Nephron progenitor cell (in vitro differentiated cells): ENCODE measurements at regions not wholly inside any gene's neighbourhood (a gene's known extent, or its start where the extent isn't known, plus 50 kb on each side); places are given as distances from the start of the nearest gene placed in this dataset.

Experiments used
- DNase-seq: peaks from one replicate; pipeline ENCODE4 v3.0.0; 2021
- H3K27ac Mint-ChIP-seq: 2 replicates; pipeline ENCODE4 v1.8.0; 2021; ENCODE audit warnings: mild to moderate bottlenecking, moderate library complexity, mixed read lengths
- H3K27me3 Mint-ChIP-seq: 2 replicates; pipeline ENCODE4 v1.8.0; 2021; ENCODE audit warnings: mild to moderate bottlenecking, low read depth, mixed read lengths; ENCODE audit not compliant: poor library complexity
- H3K36me3 Mint-ChIP-seq: 2 replicates; pipeline ENCODE4 v1.8.0; 2021; ENCODE audit warnings: low read depth, mixed read lengths
- H3K4me1 Mint-ChIP-seq: 2 replicates; pipeline ENCODE4 v1.8.0; 2021; ENCODE audit warnings: mixed read lengths
- H3K4me3 Mint-ChIP-seq: 2 replicates; pipeline ENCODE4 v1.8.0; 2021; ENCODE audit warnings: mild to moderate bottlenecking, moderate library complexity, mixed read lengths
- H3K9me3 Mint-ChIP-seq: 2 replicates; pipeline ENCODE4 v1.8.0; 2021; ENCODE audit warnings: mild to moderate bottlenecking, moderate library complexity, mixed read lengths
- TF ChIP-seq, protein P1 (sequence below): fragments of 200-600 bp; sonication (generic); IDR thresholded peaks from 2 replicates; pipeline ENCODE4 v1.5.0; 2021; ENCODE audit warnings: antibody characterized with exemption

DNA sequence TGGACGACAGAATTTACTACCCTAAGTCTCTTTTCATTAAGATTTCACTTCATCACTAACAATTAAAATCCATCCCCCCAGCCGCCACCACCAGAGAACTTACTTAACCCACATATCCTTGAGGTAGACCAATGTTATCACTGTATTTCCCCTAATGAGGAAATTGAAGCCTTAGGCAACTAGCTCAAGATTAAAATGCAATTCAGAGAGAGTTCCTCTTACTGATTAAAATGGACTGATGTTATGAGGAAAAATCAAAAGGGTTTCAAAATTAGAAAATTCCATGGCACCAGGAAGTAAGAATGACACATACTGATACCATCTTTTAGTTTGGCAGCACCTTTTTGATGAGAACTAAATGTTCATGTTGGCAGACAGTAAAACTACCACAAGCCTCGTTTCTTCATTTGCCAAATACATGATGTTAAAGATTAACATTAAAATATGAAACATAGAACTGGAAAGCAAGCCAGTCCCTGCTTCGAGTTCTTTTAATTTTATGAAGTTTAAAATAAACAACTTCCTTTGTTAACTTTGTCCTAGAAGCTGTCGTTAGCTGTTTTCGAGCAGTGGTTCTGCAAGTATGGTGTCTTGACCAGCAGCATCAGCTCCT lies 69.3 kb upstream of the CCDC160 start:
- TF ChIP-seq, protein P1, sequence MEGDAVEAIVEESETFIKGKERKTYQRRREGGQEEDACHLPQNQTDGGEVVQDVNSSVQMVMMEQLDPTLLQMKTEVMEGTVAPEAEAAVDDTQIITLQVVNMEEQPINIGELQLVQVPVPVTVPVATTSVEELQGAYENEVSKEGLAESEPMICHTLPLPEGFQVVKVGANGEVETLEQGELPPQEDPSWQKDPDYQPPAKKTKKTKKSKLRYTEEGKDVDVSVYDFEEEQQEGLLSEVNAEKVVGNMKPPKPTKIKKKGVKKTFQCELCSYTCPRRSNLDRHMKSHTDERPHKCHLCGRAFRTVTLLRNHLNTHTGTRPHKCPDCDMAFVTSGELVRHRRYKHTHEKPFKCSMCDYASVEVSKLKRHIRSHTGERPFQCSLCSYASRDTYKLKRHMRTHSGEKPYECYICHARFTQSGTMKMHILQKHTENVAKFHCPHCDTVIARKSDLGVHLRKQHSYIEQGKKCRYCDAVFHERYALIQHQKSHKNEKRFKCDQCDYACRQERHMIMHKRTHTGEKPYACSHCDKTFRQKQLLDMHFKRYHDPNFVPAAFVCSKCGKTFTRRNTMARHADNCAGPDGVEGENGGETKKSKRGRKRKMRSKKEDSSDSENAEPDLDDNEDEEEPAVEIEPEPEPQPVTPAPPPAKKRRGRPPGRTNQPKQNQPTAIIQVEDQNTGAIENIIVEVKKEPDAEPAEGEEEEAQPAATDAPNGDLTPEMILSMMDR: no peak
- no peak overlapping the region for H3K4me3 Mint-ChIP-seq
- H3K27ac Mint-ChIP-seq: peak overlapping the region; percentile 40
- H3K9me3 Mint-ChIP-seq: peaks cover 4% of the 10 kb centered on the region
- H3K36me3 Mint-ChIP-seq: peaks cover 35% of the 10 kb centered on the region
- peaks cover 2% of the 10 kb centered on the region for H3K27me3 Mint-ChIP-seq
- no peak for DNase-seq
- peaks cover 23% of the 10 kb centered on the region for H3K4me1 Mint-ChIP-seq

DNA sequence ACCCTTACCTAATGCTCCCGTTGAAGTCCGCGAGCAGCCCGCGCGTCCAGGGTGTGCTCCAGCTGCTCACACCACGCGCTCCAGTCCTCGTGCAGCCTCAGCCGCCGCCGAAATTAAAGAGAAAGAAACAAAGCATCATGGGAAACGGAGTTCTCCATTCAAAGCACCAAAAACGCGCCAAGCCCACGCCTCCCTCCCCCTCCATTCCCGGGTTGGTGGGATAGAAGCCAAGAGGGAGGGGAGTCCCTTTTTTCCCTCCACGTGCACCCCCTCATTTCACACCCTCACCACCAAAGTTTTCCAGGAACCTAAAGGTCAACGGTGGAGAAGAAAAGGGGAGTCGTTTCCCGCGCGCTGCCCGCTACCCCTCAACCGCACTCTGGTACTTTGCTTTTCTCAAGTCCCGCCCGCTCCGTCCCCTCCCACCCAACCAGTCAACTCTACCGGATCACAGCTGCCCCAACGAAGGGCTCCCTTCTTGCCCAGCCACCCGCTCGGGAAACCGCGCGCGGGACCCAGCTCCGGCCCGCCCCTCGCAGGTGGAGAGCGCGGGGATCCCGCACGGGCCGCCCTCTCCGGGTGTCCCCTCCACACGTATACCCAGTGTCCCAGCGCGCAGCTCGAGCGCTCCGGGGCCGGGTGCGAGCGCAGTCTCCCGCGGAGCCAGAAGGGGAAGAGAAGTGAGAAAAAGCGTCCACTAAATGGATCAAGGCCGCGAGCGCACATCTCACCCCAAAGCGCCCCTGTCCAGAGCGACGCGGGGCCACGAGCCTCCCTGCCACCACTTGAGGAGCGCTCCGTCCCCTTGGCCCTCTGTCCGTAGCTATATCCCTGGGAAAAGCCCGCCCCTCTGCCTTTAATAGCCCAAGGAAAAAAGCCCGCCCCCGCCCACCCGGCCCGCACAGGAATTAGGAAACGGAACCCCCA lies 65.1 kb upstream of the CCDC160 start:
- TF ChIP-seq, protein P1: no peak
- Mint-ChIP-seq H3K27me3 (peaks cover 5% of the 10 kb centered on the region), H3K9me3 (peaks cover 4% of the 10 kb centered on the region), H3K4me1 (peaks cover 52% of the 10 kb centered on the region), H3K4me3 (peak overlapping the region; percentile 95), H3K27ac (peak overlapping the region; percentile 10), H3K36me3 (peaks cover 31% of the 10 kb centered on the region)
- peak; percentile 46 for DNase-seq

DNA sequence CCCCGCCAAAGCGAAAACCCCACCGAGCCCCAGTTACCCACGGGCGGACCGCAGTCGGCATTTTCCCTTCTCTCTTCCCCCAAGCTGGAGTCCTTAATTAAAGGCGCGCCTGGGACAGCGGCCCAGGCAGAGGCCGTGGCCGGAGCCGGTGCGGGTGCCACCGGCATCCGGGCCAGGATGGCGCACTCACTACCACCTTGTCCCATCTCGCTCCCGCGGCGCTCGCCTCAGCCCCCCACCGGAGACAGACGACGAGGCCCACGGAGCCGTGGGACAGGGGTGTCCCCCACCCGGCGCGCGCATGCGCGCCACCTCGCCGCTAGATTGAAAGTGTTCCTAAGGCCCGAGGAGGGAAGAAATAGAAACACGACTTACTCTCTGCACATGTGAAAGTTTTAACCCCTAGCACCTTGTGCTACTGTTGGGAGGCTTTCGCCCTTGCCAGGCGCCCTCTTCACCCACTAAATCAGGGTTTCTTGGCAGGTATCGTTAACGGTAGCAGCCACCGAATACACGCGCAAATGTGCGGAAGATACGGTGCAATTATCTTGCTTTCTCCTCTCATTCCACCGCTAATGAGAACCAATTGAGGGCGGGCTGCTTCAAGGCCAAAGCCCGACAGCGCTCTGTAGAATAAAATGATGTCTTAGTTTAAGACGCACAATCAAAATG lies 64.3 kb upstream of the CCDC160 start:
- TF ChIP-seq, protein P1: no peak
- Mint-ChIP-seq H3K27me3 (peaks cover 5% of the 10 kb centered on the region), H3K4me3 (peak overlapping the region; percentile 95), H3K9me3 (peaks cover 4% of the 10 kb centered on the region), H3K4me1 (peaks cover 59% of the 10 kb centered on the region), H3K36me3 (peaks cover 31% of the 10 kb centered on the region), H3K27ac (peak overlapping the region; percentile 98)
- DNase-seq: peak; percentile 31

DNA sequence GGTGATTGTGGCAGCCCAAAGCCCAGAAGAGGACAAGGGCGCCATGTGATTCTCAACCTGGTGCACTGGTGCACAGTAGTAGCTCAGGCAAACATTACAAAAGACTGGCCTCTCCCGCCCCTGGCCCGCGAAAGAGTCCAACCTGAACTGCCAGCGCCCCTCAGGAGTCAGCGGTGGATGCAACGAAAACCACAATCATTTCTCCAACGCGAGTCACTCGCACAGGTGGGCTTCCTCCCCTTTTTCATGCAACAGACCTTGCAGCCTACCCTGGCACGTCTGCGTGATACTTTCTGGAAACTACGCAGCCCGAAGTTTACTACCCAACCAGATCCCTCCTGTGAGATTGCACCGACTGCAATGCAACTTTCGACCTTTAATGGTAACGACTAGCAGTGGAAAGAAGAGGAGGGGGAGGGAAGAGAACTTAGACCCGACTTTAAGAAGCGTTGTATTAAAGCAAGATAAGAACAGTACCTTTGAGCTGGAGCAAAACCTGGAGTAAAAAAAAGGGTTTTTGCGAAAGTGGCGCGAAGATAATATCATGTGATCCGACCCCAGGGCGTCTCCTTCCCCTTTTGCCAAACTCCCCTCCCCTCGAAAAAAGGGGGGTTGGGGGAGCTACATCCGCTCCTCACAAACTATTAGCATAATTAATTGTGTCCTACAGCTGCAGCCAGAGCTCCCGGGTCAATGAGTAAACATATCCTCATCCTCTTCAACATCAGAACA lies 63.3 kb upstream of the CCDC160 start:
- TF ChIP-seq, protein P1: no peak
- Mint-ChIP-seq H3K27me3 (peaks cover 5% of the 10 kb centered on the region), H3K27ac (peak overlapping the region; percentile 98), H3K36me3 (peaks cover 27% of the 10 kb centered on the region), H3K9me3 (peaks cover 4% of the 10 kb centered on the region), H3K4me3 (peak overlapping the region; percentile 95), H3K4me1 (peaks cover 62% of the 10 kb centered on the region)
- peak; percentile 25 for DNase-seq

DNA sequence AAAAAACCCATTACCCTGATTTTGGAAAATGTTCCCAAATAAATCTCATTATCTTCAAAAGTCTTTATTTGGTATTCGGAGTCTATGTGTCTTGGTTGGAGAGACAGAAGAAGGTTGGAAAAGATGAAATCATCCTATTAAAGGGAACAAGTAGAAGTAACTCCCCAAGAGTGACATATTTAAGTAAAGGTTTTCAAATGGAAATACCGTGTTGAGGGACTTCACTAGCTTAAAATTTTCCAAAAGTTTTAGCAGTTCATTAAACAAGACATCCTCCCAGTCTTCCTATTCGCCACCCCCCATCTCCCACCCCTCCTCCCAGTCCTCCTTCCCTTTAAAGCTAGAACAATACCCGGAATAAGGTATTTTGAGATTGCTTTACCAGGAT lies 62.7 kb upstream of the CCDC160 start:
- TF ChIP-seq, protein P1: no peak
- H3K27ac Mint-ChIP-seq: peak overlapping the region; percentile 98
- peaks cover 23% of the 10 kb centered on the region for H3K36me3 Mint-ChIP-seq
- peaks cover 68% of the 10 kb centered on the region for H3K4me1 Mint-ChIP-seq
- peaks cover 5% of the 10 kb centered on the region for H3K27me3 Mint-ChIP-seq
- peak overlapping the region; percentile 95 for H3K4me3 Mint-ChIP-seq
- H3K9me3 Mint-ChIP-seq: peaks cover 4% of the 10 kb centered on the region
- DNase-seq: no peak
